ENCODE measurements at regions not wholly inside any gene's neighbourhood (a gene's known extent, or its start where the extent isn't known, plus 50 kb on each side); places are given as distances from the start of the nearest gene placed in this dataset.

- Histone ChIP-seq H3K9me3 (ENCODE audit: control insufficient read depth, insufficient read depth, low read length) (no peaks in the 10 kb centered on the region), H3K36me3 (ENCODE audit: control insufficient read depth, low read length) (no peaks in the 10 kb centered on the region), H3K79me2 (ENCODE audit: control insufficient read depth, low read length) (no peaks in the 10 kb centered on the region), H3K27me3 (ENCODE audit: control insufficient read depth, low read length) (no peaks in the 10 kb centered on the region), H3K4me1 (ENCODE audit: control insufficient read depth, low read length) (no peaks in the 10 kb centered on the region), H3K4me2 (ENCODE audit: low read length) (no peak overlapping the region), H4K20me1 (ENCODE audit: control insufficient read depth, insufficient read depth, low read depth, low read length) (no peaks in the 10 kb centered on the region), H3K4me3 (ENCODE audit: low read length) (no peak overlapping the region), H3F3A (ENCODE audit: control insufficient read depth, insufficient read depth) (no peaks in the 10 kb centered on the region), H3K27ac (ENCODE audit: low read depth, low read length) (no peak overlapping the region), H3K9me2 (replicated peaks; ENCODE audit: control insufficient read depth, low read length) (no peaks in the 10 kb centered on the region)
- TF ChIP-seq EZH2phosphoT487 (IDR thresholded peaks at IDR 0.05; ENCODE audit: borderline replicate concordance, low read length) (no peak), CTCF (IDR thresholded peaks at IDR 0.05; ENCODE audit: low read depth, low read length, poor library complexity, severe bottlenecking) (no peak)
These were observed 605.6 kb downstream of the QKI start for GRCh38 chr6:164020142-164020541.

- Histone ChIP-seq H3K4me2 (ENCODE audit: low read length) (no peak overlapping the region), H3K4me1 (ENCODE audit: control insufficient read depth, low read length) (no peaks in the 10 kb centered on the region), H3K9me3 (ENCODE audit: control insufficient read depth, insufficient read depth, low read length) (no peaks in the 10 kb centered on the region), H3K4me3 (ENCODE audit: low read length) (no peak overlapping the region), H4K20me1 (ENCODE audit: control insufficient read depth, insufficient read depth, low read depth, low read length) (no peaks in the 10 kb centered on the region), H3F3A (ENCODE audit: control insufficient read depth, insufficient read depth) (no peaks in the 10 kb centered on the region), H3K9me2 (replicated peaks; ENCODE audit: control insufficient read depth, low read length) (no peaks in the 10 kb centered on the region), H3K27me3 (ENCODE audit: control insufficient read depth, low read length) (no peaks in the 10 kb centered on the region), H3K36me3 (ENCODE audit: control insufficient read depth, low read length) (no peaks in the 10 kb centered on the region), H3K79me2 (ENCODE audit: control insufficient read depth, low read length) (no peaks in the 10 kb centered on the region), H3K27ac (ENCODE audit: low read depth, low read length) (no peak overlapping the region)
- TF ChIP-seq CTCF (IDR thresholded peaks at IDR 0.05; ENCODE audit: low read depth, low read length, poor library complexity, severe bottlenecking) (no peak), EZH2phosphoT487 (IDR thresholded peaks at IDR 0.05; ENCODE audit: borderline replicate concordance, low read length) (no peak)
These were observed 603.6 kb downstream of the QKI start for GRCh38 chr6:164018133-164018532.

- H3F3A ChIP-seq (ENCODE audit: control insufficient read depth, insufficient read depth) = no peaks in the 10 kb centered on the region
- H4K20me1 ChIP-seq (ENCODE audit: control insufficient read depth, insufficient read depth, low read depth, low read length) = no peaks in the 10 kb centered on the region
- H3K27ac ChIP-seq (ENCODE audit: low read depth, low read length) = no peak overlapping the region
- no peaks in the 10 kb centered on the region for H3K79me2 ChIP-seq (ENCODE audit: control insufficient read depth, low read length)
- H3K9me2 ChIP-seq (replicated peaks; ENCODE audit: control insufficient read depth, low read length) = no peaks in the 10 kb centered on the region
- no peak overlapping the region for H3K4me2 ChIP-seq (ENCODE audit: low read length)
- H3K27me3 ChIP-seq (ENCODE audit: control insufficient read depth, low read length) = no peaks in the 10 kb centered on the region
- no peaks in the 10 kb centered on the region for H3K36me3 ChIP-seq (ENCODE audit: control insufficient read depth, low read length)
- H3K9me3 ChIP-seq (ENCODE audit: control insufficient read depth, insufficient read depth, low read length) = no peaks in the 10 kb centered on the region
- H3K4me3 ChIP-seq (ENCODE audit: low read length) = no peak overlapping the region
- TF ChIP-seq EZH2phosphoT487 (IDR thresholded peaks at IDR 0.05; ENCODE audit: borderline replicate concordance, low read length) (no peak), CTCF (IDR thresholded peaks at IDR 0.05; ENCODE audit: low read depth, low read length, poor library complexity, severe bottlenecking) (no peak)
- H3K4me1 ChIP-seq (ENCODE audit: control insufficient read depth, low read length) = no peaks in the 10 kb centered on the region
These were observed 601.5 kb downstream of the QKI start for GRCh38 chr6:164016056-164016455.

- TF ChIP-seq CTCF (IDR thresholded peaks at IDR 0.05; ENCODE audit: low read depth, low read length, poor library complexity, severe bottlenecking) (no peak), EZH2phosphoT487 (IDR thresholded peaks at IDR 0.05; ENCODE audit: borderline replicate concordance, low read length) (no peak)
These were observed 600.6 kb downstream of the QKI start for GRCh38 chr6:164015088-164015484.

More at GRCh38 chr6:164015088-164015484, 600.6 kb downstream of the QKI start:
- H3K79me2 ChIP-seq (ENCODE audit: control insufficient read depth, low read length) = no peaks in the 10 kb centered on the region
- no peak overlapping the region for H3K4me2 ChIP-seq (ENCODE audit: low read length)
- H3K9me2 ChIP-seq (replicated peaks; ENCODE audit: control insufficient read depth, low read length) = no peaks in the 10 kb centered on the region
- H4K20me1 ChIP-seq (ENCODE audit: control insufficient read depth, insufficient read depth, low read depth, low read length) = no peaks in the 10 kb centered on the region
- H3K27me3 ChIP-seq (ENCODE audit: control insufficient read depth, low read length) = no peaks in the 10 kb centered on the region
- H3K36me3 ChIP-seq (ENCODE audit: control insufficient read depth, low read length) = no peaks in the 10 kb centered on the region
- H3K9me3 ChIP-seq (ENCODE audit: control insufficient read depth, insufficient read depth, low read length) = no peaks in the 10 kb centered on the region
- no peak overlapping the region for H3K27ac ChIP-seq (ENCODE audit: low read depth, low read length)
- H3K4me1 ChIP-seq (ENCODE audit: control insufficient read depth, low read length) = no peaks in the 10 kb centered on the region
- H3K4me3 ChIP-seq (ENCODE audit: low read length) = no peak overlapping the region
- no peaks in the 10 kb centered on the region for H3F3A ChIP-seq (ENCODE audit: control insufficient read depth, insufficient read depth)
